ENCODE measurements at regions not wholly inside any gene's neighbourhood (a gene's known extent, or its start where the extent isn't known, plus 50 kb on each side); places are given as distances from the start of the nearest gene placed in this dataset.

DNA sequence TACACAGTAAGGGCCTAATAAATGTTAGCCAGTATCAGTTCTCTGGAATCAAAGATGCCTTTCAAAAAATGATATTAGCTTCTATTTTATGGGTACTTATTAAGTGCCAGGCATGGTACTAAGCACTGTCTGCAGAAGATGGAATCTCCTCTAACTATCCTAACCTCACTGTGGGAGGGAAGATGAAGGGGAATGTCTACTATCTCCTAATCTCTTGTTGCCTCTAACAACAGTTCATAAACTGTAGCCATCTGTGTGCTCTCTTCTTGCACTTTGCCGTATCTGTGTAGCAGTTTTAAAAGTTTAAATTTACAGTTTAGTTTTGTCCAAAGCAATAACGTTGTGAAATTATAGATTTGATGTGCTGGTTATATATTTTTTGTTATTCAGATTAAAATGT, 99.6 kb upstream of the CCDC112 start:
- Histone ChIP-seq H3K36me3 (replicated peaks in 1 of 2; ENCODE audit: insufficient read depth in 1 of 2, low read depth in 2 of 2) (no peaks in the 10 kb centered on the region), H3K9me3 (no peaks in the 10 kb centered on the region), H3K4me1 (peaks cover 12% of the 10 kb centered on the region), H3K27ac (no peak overlapping the region), H3K27me3 (no peaks in the 10 kb centered on the region), H3K4me3 (no peak overlapping the region)
- DNase-seq = no peak
- no peak for ATAC-seq
- intact Hi-C loops (cut with DNase I) = no loop called here
- no peak for TF ChIP-seq POLR2A (IDR thresholded peaks at IDR 0.05)
- TF ChIP-seq, protein P1, sequence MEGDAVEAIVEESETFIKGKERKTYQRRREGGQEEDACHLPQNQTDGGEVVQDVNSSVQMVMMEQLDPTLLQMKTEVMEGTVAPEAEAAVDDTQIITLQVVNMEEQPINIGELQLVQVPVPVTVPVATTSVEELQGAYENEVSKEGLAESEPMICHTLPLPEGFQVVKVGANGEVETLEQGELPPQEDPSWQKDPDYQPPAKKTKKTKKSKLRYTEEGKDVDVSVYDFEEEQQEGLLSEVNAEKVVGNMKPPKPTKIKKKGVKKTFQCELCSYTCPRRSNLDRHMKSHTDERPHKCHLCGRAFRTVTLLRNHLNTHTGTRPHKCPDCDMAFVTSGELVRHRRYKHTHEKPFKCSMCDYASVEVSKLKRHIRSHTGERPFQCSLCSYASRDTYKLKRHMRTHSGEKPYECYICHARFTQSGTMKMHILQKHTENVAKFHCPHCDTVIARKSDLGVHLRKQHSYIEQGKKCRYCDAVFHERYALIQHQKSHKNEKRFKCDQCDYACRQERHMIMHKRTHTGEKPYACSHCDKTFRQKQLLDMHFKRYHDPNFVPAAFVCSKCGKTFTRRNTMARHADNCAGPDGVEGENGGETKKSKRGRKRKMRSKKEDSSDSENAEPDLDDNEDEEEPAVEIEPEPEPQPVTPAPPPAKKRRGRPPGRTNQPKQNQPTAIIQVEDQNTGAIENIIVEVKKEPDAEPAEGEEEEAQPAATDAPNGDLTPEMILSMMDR (IDR thresholded peaks at IDR 0.05) = no peak
- 62 to 63% methylated on average over 2 of the region's 2 CpGs for WGBS, 2 donors

DNA sequence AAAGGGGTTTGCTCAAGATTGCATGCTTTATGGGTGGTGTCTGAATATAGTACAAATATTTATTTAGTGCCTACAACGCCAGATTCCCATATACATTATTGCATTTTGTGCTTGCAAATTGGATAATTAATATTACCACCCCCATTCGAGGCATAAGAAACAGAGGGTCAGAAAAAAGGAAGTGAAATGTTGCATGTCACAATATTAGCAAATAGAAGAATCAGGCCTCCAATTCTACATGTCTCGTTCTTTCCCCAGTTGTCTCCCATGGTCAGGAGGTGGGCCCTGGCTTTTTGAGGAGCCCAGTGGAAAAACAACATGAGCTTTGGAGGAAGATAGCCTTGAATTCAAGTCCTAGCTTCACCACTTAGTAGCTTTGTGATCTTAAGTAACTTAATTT, 98.1 kb upstream of the CCDC112 start:
- no peak for TF ChIP-seq POLR2A (IDR thresholded peaks at IDR 0.05)
- TF ChIP-seq, protein P1 (IDR thresholded peaks at IDR 0.05) = no peak
- WGBS, 2 donors = 81 to 89% methylated on average over 3 of the region's 3 CpGs
- ATAC-seq (no peak), DNase-seq (no peak)
- H3K27ac ChIP-seq = no peak overlapping the region
- no peaks in the 10 kb centered on the region for H3K9me3 ChIP-seq
- H3K4me3 ChIP-seq = no peak overlapping the region
- H3K36me3 ChIP-seq (replicated peaks in 1 of 2; ENCODE audit: insufficient read depth in 1 of 2, low read depth in 2 of 2) = no peaks in the 10 kb centered on the region
- peaks cover 12% of the 10 kb centered on the region for H3K4me1 ChIP-seq
- intact Hi-C loops (cut with DNase I) = no loop called here
- no peaks in the 10 kb centered on the region for H3K27me3 ChIP-seq

DNA sequence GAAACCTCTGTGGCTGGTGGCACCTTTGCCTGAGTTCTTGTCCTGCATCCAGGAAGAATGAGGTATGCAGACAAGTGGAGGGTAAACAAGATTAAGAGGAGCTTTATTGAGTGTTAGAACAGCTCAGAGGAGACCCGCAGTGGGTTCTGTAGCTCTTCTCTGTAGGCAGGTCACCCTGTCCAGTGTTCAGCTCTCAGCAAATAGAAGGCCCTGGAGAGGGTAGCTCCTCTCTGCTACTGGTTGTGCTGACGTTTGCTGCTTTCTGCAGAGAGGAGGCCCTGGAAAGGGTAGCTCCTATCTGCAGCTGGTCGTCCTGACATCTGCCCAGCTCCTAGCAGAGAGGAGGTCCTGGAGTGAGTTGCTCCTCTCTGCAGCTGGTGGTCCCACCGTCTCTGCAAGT, 96.8 kb upstream of the CCDC112 start:
- DNase-seq (no peak), ATAC-seq (no peak)
- Histone ChIP-seq H3K4me3 (no peak overlapping the region), H3K27ac (no peak overlapping the region), H3K27me3 (no peaks in the 10 kb centered on the region), H3K36me3 (replicated peaks in 1 of 2; ENCODE audit: insufficient read depth in 1 of 2, low read depth in 2 of 2) (no peaks in the 10 kb centered on the region), H3K4me1 (peaks cover 12% of the 10 kb centered on the region), H3K9me3 (no peaks in the 10 kb centered on the region)
- intact Hi-C loops (cut with DNase I) = no loop called here
- TF ChIP-seq, protein P1 (IDR thresholded peaks at IDR 0.05) = no peak
- no peak for TF ChIP-seq POLR2A (IDR thresholded peaks at IDR 0.05)
- 64 to 67% methylated on average over 3 to 4 of the region's 4 CpGs for WGBS, 2 donors

DNA sequence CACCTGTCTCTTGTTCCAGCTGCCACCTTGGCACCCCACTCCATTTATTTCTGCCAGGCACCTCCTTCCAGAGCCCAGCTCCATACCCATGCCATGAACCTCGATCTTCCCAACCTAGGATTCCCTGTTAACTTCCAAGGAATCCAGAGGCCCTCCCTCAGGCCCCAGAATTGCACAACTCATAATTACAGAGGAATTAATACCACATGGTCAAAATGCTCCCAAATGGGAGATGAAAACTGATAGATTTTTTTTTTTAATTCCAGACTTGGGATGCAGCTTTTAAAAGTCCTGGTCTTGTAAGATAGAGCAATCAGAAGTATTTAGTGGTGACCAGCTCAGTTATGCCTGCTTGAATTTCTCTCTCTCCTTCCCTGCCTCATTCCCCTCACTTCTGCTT, 96.2 kb upstream of the CCDC112 start:
- Histone ChIP-seq H3K4me1 (peaks cover 12% of the 10 kb centered on the region), H3K36me3 (replicated peaks in 1 of 2; ENCODE audit: insufficient read depth in 1 of 2, low read depth in 2 of 2) (no peaks in the 10 kb centered on the region), H3K9me3 (no peaks in the 10 kb centered on the region), H3K4me3 (no peak overlapping the region), H3K27ac (no peak overlapping the region), H3K27me3 (no peaks in the 10 kb centered on the region)
- intact Hi-C loops (cut with DNase I) = no loop called here
- no peak for TF ChIP-seq POLR2A (IDR thresholded peaks at IDR 0.05)
- 77 to 88% methylated on average over 1 of the region's 1 CpG for WGBS, 2 donors
- DNase-seq (no peak), ATAC-seq (no peak)

DNA sequence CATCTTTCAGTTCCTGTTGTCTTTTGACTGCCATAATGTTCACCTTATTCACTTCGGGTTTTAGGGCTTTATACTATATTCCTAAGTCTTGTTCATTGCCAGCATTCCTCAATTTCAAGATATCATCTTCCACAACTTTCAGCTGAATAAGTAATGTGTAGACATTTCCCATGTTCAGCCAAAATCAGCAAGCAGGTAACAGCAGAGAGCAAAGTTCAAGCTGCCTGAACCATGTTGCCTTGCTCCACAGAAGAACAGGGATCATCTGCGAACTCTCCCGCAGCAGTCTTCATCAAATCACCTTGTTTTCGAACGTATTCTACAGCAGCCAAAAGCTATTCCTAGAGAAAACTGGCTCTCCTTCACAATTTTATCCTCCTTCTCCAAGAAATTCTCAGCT, 95.3 kb upstream of the CCDC112 start:
- 29 to 54% methylated on average over 5 of the region's 5 CpGs for WGBS, 2 donors
- TF ChIP-seq, protein P1 (IDR thresholded peaks at IDR 0.05) = no peak
- TF ChIP-seq POLR2A (IDR thresholded peaks at IDR 0.05) = no peak
- ATAC-seq = no peak

More for the DNA sequence above, 95.3 kb upstream of the CCDC112 start:
- Histone ChIP-seq H3K9me3 (no peaks in the 10 kb centered on the region), H3K27ac (no peak overlapping the region), H3K27me3 (no peaks in the 10 kb centered on the region), H3K36me3 (replicated peaks in 1 of 2; ENCODE audit: insufficient read depth in 1 of 2, low read depth in 2 of 2) (no peaks in the 10 kb centered on the region), H3K4me3 (no peak overlapping the region), H3K4me1 (peaks cover 12% of the 10 kb centered on the region)
- intact Hi-C loops (cut with DNase I) = no loop called here
- no peak for DNase-seq

Measured in body of pancreas (tissue), 4 donors.